Smooth muscle cell (in vitro differentiated cells): ENCODE measurements at regions not wholly inside any gene's neighbourhood (a gene's known extent, or its start where the extent isn't known, plus 50 kb on each side); places are given as distances from the start of the nearest gene placed in this dataset.

Source experiments
- DNase-seq: peaks from one replicate; lab custom pipeline; 2025; ENCODE audit not compliant: unreplicated experiment; lab: John Stamatoyannopoulos, UW
- H2AFZ ChIP-seq: fragments of 200-600 bp; sonication (generic); 2 replicates; pipeline ENCODE4 v1.6.0; 2016; ENCODE audit warnings: antibody characterized with exemption, low read depth, mild to moderate bottlenecking
- H3F3A ChIP-seq: fragments of 200-600 bp; sonication (generic); 2 replicates; pipeline ENCODE4 v1.6.0; 2017; ENCODE audit warnings: antibody characterized with exemption, low read depth
- H3K27ac ChIP-seq: fragments of 200-600 bp; sonication (generic); 2 replicates; pipeline ENCODE4 v1.5.1; 2016; ENCODE audit warnings: low read depth, mild to moderate bottlenecking
- H3K27me3 ChIP-seq: fragments of 200-600 bp; sonication (generic); 2 replicates; pipeline ENCODE4 v1.6.1; 2016; ENCODE audit warnings: low read depth, mild to moderate bottlenecking
- H3K36me3 ChIP-seq: fragments of 200-600 bp; sonication (generic); 2 replicates; pipeline ENCODE4 v1.5.1; 2016; ENCODE audit warnings: low read depth
- H3K4me1 ChIP-seq: fragments of 200-600 bp; sonication (generic); 2 replicates; pipeline ENCODE4 v1.5.1; 2016; ENCODE audit warnings: low read depth
- H3K4me2 ChIP-seq: fragments of 200-600 bp; sonication (generic); 2 replicates; pipeline ENCODE4 v1.6.0; 2016; ENCODE audit warnings: mild to moderate bottlenecking
- H3K4me3 ChIP-seq: fragments of 200-600 bp; sonication (generic); 2 replicates; pipeline ENCODE4 v1.5.1; 2016; ENCODE audit warnings: mild to moderate bottlenecking
- H3K79me2 ChIP-seq: fragments of 200-600 bp; sonication (generic); 2 replicates; pipeline ENCODE4 v1.6.0; 2016; ENCODE audit warnings: low read depth, mild to moderate bottlenecking
- H3K9ac ChIP-seq: fragments of 200-600 bp; sonication (generic); 2 replicates; pipeline ENCODE4 v1.6.0; 2016; ENCODE audit warnings: low read depth
- H3K9me3 ChIP-seq: fragments of 200-600 bp; sonication (generic); replicated peaks from 2 replicates; pipeline ENCODE4 v1.5.1; 2016; ENCODE audit warnings: low read depth
- H4K20me1 ChIP-seq: fragments of 200-600 bp; sonication (generic); 2 replicates; pipeline ENCODE4 v1.6.0; 2016; ENCODE audit warnings: low read depth
- CTCF ChIP-seq: fragments of 200-600 bp; sonication (generic); IDR thresholded peaks from 2 replicates; pipeline ENCODE4 v1.5.1; 2017; ENCODE audit warnings: borderline replicate concordance, mild to moderate bottlenecking, antibody characterized with exemption; ENCODE audit not compliant: insufficient read depth, poor library complexity, severe bottlenecking
- WGBS: methylation state at CpG from one replicate; pipeline ENCODE4 v1.1.7; 2016; ENCODE audit warnings: low lambda C conversion rate; 5-methylcytosine and 5-hydroxymethylcytosine counted together

- no peak overlapping the region for H3K4me3 ChIP-seq
- no peaks in the 10 kb centered on the region for H3K79me2 ChIP-seq
- H3K27ac ChIP-seq = no peak overlapping the region
- H2AFZ ChIP-seq = no peak overlapping the region
- no peak for TF ChIP-seq CTCF
- WGBS = 29% methylated on average over 5 of the region's 5 CpGs
- H3K9me3 ChIP-seq = no peaks in the 10 kb centered on the region
- no peak overlapping the region for H3K4me2 ChIP-seq
- no peaks in the 10 kb centered on the region for H3F3A ChIP-seq
- H3K9ac ChIP-seq = no peak overlapping the region
- no peak for DNase-seq
- H3K36me3 ChIP-seq = no peaks in the 10 kb centered on the region
- no peaks in the 10 kb centered on the region for H3K4me1 ChIP-seq
- H4K20me1 ChIP-seq = no peaks in the 10 kb centered on the region
- H3K27me3 ChIP-seq = no peaks in the 10 kb centered on the region
Measured at GRCh38 chr22:47294576-47294975, 532.1 kb downstream of the TBC1D22A start.

DNA sequence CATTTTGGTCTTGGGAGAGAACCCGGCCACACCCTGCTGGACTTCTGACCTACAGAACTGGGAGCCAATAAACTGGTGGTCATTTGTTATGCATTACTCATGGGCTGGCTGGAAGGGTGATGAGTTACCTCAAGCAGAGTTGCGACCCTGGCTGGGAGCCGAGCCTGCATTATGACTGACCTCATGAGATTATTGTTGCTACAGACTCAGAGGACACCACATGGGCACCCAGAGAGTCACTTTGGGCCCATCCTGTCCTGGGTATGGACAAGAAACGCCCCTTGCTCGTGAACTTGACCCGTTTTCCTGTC is 531.7 kb downstream of the TBC1D22A start:
- no peaks in the 10 kb centered on the region for H3K4me1 ChIP-seq
- H3K9me3 ChIP-seq = no peaks in the 10 kb centered on the region
- H3K4me3 ChIP-seq = no peak overlapping the region
- no peaks in the 10 kb centered on the region for H3K36me3 ChIP-seq
- WGBS = 61% methylated on average over 6 of the region's 6 CpGs
- no peaks in the 10 kb centered on the region for H3K79me2 ChIP-seq
- H2AFZ ChIP-seq = no peak overlapping the region
- H3K9ac ChIP-seq = no peak overlapping the region
- H3K27me3 ChIP-seq = no peaks in the 10 kb centered on the region
- H4K20me1 ChIP-seq = no peaks in the 10 kb centered on the region
- H3F3A ChIP-seq = no peaks in the 10 kb centered on the region
- no peak for TF ChIP-seq CTCF
- DNase-seq = no peak
- H3K4me2 ChIP-seq = no peak overlapping the region
- no peak overlapping the region for H3K27ac ChIP-seq

GRCh38 chr22:47293368-47294221 is 531.1 kb downstream of the TBC1D22A start:
- 76% methylated on average over 18 of the region's 18 CpGs for WGBS
- Histone ChIP-seq H3K9ac (no peak overlapping the region), H4K20me1 (no peaks in the 10 kb centered on the region)

More at GRCh38 chr22:47293368-47294221, 531.1 kb downstream of the TBC1D22A start:
- Histone ChIP-seq H2AFZ (no peak overlapping the region), H3K27me3 (no peaks in the 10 kb centered on the region), H3K4me3 (no peak overlapping the region), H3K4me2 (no peak overlapping the region), H3F3A (no peaks in the 10 kb centered on the region), H3K27ac (no peak overlapping the region), H3K79me2 (no peaks in the 10 kb centered on the region), H3K4me1 (no peaks in the 10 kb centered on the region), H3K36me3 (no peaks in the 10 kb centered on the region), H3K9me3 (no peaks in the 10 kb centered on the region)
- TF ChIP-seq CTCF = no peak
- DNase-seq = no peak
